ENCODE measurements at regions not wholly inside any gene's neighbourhood (a gene's known extent, or its start where the extent isn't known, plus 50 kb on each side); places are given as distances from the start of the nearest gene placed in this dataset.

- Histone ChIP-seq H3K4me1 (replicated peaks; ENCODE audit: insufficient read depth) (0 out of 2 replicates have a peak, but pooled peaks cover under 1% of the 10 kb centered on the region), H3K4me3 (no peak overlapping the region), H3K79me2 (ENCODE audit: low read depth) (no peaks in the 10 kb centered on the region), H3K9me3 (ENCODE audit: insufficient read depth, low read depth) (no peaks in the 10 kb centered on the region), H3K9me2 (ENCODE audit: insufficient read depth) (no peaks in the 10 kb centered on the region), H3K27me3 (ENCODE audit: insufficient read depth, low read depth) (no peaks in the 10 kb centered on the region), H4K20me1 (ENCODE audit: insufficient read depth) (no peaks in the 10 kb centered on the region), H3F3A (ENCODE audit: insufficient read depth, low read depth) (no peaks in the 10 kb centered on the region), H2AFZ (no peak overlapping the region), H3K4me2 (no peak overlapping the region), H3K27ac (no peak overlapping the region), H3K36me3 (ENCODE audit: low read depth) (no peaks in the 10 kb centered on the region)
- intact Hi-C loops (cut with micrococcal nuclease; ENCODE audit: unreplicated experiment), result no loop called here
- ChIA-PET CTCF (no interaction called here), POLR2A (ENCODE audit: unreplicated experiment) (no interaction called here)
- BruUV-seq (replicated peaks), result no TSS peak
- no peak for TF ChIP-seq CTCF (conservative IDR thresholded peaks at IDR 0.05)
- no peak for TF ChIP-seq EZH2 (IDR thresholded peaks at IDR 0.05; ENCODE audit: low read depth)
- DNase-seq, result no peak
Measured at GRCh38 chr12:85352016-85352415, 72.0 kb downstream of the ALX1 start.

GRCh38 chr12:85356596-85357385, 76.8 kb downstream of the ALX1 start:
- Histone ChIP-seq H3K36me3 (ENCODE audit: low read depth) (no peaks in the 10 kb centered on the region), H3F3A (ENCODE audit: insufficient read depth, low read depth) (no peaks in the 10 kb centered on the region), H3K27me3 (ENCODE audit: insufficient read depth, low read depth) (no peaks in the 10 kb centered on the region), H3K9me3 (ENCODE audit: insufficient read depth, low read depth) (no peaks in the 10 kb centered on the region), H3K4me3 (no peak overlapping the region), H3K4me1 (replicated peaks; ENCODE audit: insufficient read depth) (peaks cover 11% of the 10 kb centered on the region; the same call in 1 of the 2 replicates), H3K27ac (no peak overlapping the region), H3K9me2 (ENCODE audit: insufficient read depth) (no peaks in the 10 kb centered on the region), H3K79me2 (ENCODE audit: low read depth) (no peaks in the 10 kb centered on the region), H2AFZ (no peak overlapping the region), H4K20me1 (ENCODE audit: insufficient read depth) (no peaks in the 10 kb centered on the region), H3K4me2 (no peak overlapping the region)
- TF ChIP-seq EZH2 (IDR thresholded peaks at IDR 0.05; ENCODE audit: low read depth) (no peak), CTCF (conservative IDR thresholded peaks at IDR 0.05) (no peak)
- intact Hi-C loops (cut with micrococcal nuclease; ENCODE audit: unreplicated experiment), result no loop called here
- ChIA-PET POLR2A (ENCODE audit: unreplicated experiment) (interaction anchor here (0.6 kb wide), 1 partner anchor 1845 kb away, joined by 4 read pairs; no protein-coding TSS in a partner anchor), CTCF (interaction anchor here (0.5 kb wide), 1 partner anchor 9 kb away, joined by 10 read pairs; no protein-coding TSS in a partner anchor)
- BruUV-seq (replicated peaks), result no TSS peak
- no peak for DNase-seq

- H3K4me1 ChIP-seq (replicated peaks; ENCODE audit: insufficient read depth), result peaks cover 11% of the 10 kb centered on the region; the same call in 1 of the 2 replicates
- no peak overlapping the region for H3K4me3 ChIP-seq
- no TSS peak for BruUV-seq (replicated peaks)
- H3K79me2 ChIP-seq (ENCODE audit: low read depth), result no peaks in the 10 kb centered on the region
- no peaks in the 10 kb centered on the region for H3F3A ChIP-seq (ENCODE audit: insufficient read depth, low read depth)
- no peaks in the 10 kb centered on the region for H3K36me3 ChIP-seq (ENCODE audit: low read depth)
- H3K9me2 ChIP-seq (ENCODE audit: insufficient read depth), result no peaks in the 10 kb centered on the region
- POLR2A ChIA-PET (ENCODE audit: unreplicated experiment), result interaction anchor here (0.6 kb wide), 2 partner anchors 629 to 1846 kb away, joined by 3 to 4 read pairs; no protein-coding TSS in a partner anchor
- H2AFZ ChIP-seq, result no peak overlapping the region
- no peak overlapping the region for H3K27ac ChIP-seq
- intact Hi-C loops (cut with micrococcal nuclease; ENCODE audit: unreplicated experiment), result no loop called here
- DNase-seq, result no peak
- H3K4me2 ChIP-seq, result no peak overlapping the region
- TF ChIP-seq CTCF (conservative IDR thresholded peaks at IDR 0.05), result no peak
- CTCF ChIA-PET, result interaction anchor here (0.5 kb wide), 1 partner anchor 8 kb away, joined by 10 read pairs; no protein-coding TSS in a partner anchor
- no peaks in the 10 kb centered on the region for H4K20me1 ChIP-seq (ENCODE audit: insufficient read depth)
- no peaks in the 10 kb centered on the region for H3K27me3 ChIP-seq (ENCODE audit: insufficient read depth, low read depth)
- H3K9me3 ChIP-seq (ENCODE audit: insufficient read depth, low read depth), result no peaks in the 10 kb centered on the region
Measured at GRCh38 chr12:85357609-85358008, 77.6 kb downstream of the ALX1 start.

All from PC-9 (cell line).